Heart left ventricle (tissue), 13 donors: ENCODE measurements at regions not wholly inside any gene's neighbourhood (a gene's known extent, or its start where the extent isn't known, plus 50 kb on each side); places are given as distances from the start of the nearest gene placed in this dataset.

Experiments used
- POLR2A ChIP-seq, 2 donors: fragments of 450-650 bp; IDR thresholded peaks; one replicate each; pipeline ENCODE4 v1.6.1; 2017; ENCODE audit warnings: antibody characterized with exemption in 2 of 2, mild to moderate bottlenecking in 2 of 2, moderate library complexity in 2 of 2
- TF ChIP-seq, protein P1 (sequence below), 12 donors: fragments of 200-600 bp; sonication (generic) in 4 of 12; IDR thresholded peaks; one replicate each; pipeline versions ENCODE4 v1.5.0 to v1.8.0; 2018 to 2022; ENCODE audit warnings: antibody characterized with exemption in 12 of 12, mild to moderate bottlenecking in 5 of 12
- donor health status: ischemic (EF 13 %, LVEDD 7.1; RV severe dilation, severe dysfunction).
- donor health status: DM: no; HTN: yes; CAD: no.
- donor health status: DM: no; HTN: no; CAD: no.
- donor health status: ischemic (EF 25% LVEDD 6.9; RV normal size, moderate dysfunction).
- donor health status: ischemic (EF 25% LVEDD 5.7; RV mildly dilated, moderate dysfunction).
- donor health status: ischemic (EF 35%, LVEDD 5.7; RV mildly dilated, moderate dysfunction).
- donor health status: nonischemic (EF 11% LVEDD 7.7; RV severe dilation, severe dysfunction).
- donor health status: DM: yes; HTN: yes; CAD: no.
- donor health status: PGD.
- donor health status: ischemic (EF 29% LVEDD 5.4; RV normal size, mild dysfunction).
- donor health status: nonischemic (EF 23%, LVEDD 6.1; RV moderate dilation, normal function).

DNA sequence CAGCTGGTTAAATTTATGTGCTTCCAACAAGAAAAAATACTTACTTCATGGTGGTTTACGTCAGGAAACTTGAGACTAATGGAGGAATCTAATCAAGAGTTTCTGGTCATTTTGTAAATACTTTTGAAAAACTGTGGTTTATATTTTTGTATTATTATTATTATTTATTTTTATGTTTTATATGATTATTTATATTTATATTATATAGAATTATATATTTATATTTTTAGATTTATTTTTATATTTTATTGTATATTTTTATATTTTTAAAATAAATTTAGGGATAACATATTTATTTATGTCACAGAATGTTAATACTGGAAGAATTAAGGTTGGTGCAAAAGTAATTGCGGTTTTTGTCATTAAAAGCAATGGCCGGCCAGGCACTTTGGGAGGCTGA lies 474.5 kb upstream of the DDX18 start:
- TF ChIP-seq, protein P1, sequence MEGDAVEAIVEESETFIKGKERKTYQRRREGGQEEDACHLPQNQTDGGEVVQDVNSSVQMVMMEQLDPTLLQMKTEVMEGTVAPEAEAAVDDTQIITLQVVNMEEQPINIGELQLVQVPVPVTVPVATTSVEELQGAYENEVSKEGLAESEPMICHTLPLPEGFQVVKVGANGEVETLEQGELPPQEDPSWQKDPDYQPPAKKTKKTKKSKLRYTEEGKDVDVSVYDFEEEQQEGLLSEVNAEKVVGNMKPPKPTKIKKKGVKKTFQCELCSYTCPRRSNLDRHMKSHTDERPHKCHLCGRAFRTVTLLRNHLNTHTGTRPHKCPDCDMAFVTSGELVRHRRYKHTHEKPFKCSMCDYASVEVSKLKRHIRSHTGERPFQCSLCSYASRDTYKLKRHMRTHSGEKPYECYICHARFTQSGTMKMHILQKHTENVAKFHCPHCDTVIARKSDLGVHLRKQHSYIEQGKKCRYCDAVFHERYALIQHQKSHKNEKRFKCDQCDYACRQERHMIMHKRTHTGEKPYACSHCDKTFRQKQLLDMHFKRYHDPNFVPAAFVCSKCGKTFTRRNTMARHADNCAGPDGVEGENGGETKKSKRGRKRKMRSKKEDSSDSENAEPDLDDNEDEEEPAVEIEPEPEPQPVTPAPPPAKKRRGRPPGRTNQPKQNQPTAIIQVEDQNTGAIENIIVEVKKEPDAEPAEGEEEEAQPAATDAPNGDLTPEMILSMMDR (IDR thresholded peaks at IDR 0.05), result no peak
- no peak for TF ChIP-seq POLR2A (IDR thresholded peaks at IDR 0.05)
